ENCODE measurements at regions not wholly inside any gene's neighbourhood (a gene's known extent, or its start where the extent isn't known, plus 50 kb on each side); places are given as distances from the start of the nearest gene placed in this dataset.

- Histone ChIP-seq H3K4me2 (no peak overlapping the region), H3K4me3 (ENCODE audit: low read depth in 2 of 2, low read length in 1 of 2) (no peak overlapping the region), H3K9me2 (no peaks in the 10 kb centered on the region), H4K20me1 (ENCODE audit: insufficient read depth) (no peaks in the 10 kb centered on the region), H2AFZ (ENCODE audit: low read depth) (no peak overlapping the region), H3K4me1 (ENCODE audit: control insufficient read depth in 1 of 2, insufficient read depth in 2 of 2, low read depth in 1 of 2, low read length in 1 of 2) (no peaks in the 10 kb centered on the region), H3K9me3 (no peaks in the 10 kb centered on the region), H3K27me3 (ENCODE audit: insufficient read depth) (peaks cover 20% of the 10 kb centered on the region; the same call in 1 of the 2 replicates), H3F3A (replicated peaks; ENCODE audit: insufficient read depth) (no peaks in the 10 kb centered on the region), H3K27ac (ENCODE audit: low read depth in 2 of 2, low read length in 1 of 2) (no peak overlapping the region), H3K9ac (no peak overlapping the region), H3K36me3 (replicated peaks in 1 of 2; ENCODE audit: control insufficient read depth in 1 of 2, insufficient read depth in 2 of 2, low read length in 1 of 2) (no peaks in the 10 kb centered on the region), H3K79me2 (ENCODE audit: insufficient read depth) (no peaks in the 10 kb centered on the region)
- TF ChIP-seq RAD21 (IDR thresholded peaks at IDR 0.05; ENCODE audit: low read length), result no peak
- ChIA-PET POLR2A (no interaction called here), CTCF (no interaction called here)
- no peak for DNase-seq
Observed at GRCh38 chr20:22729180-22729579, 144.8 kb upstream of the FOXA2 start.

GRCh38 chr20:22729616-22730236, 145.4 kb upstream of the FOXA2 start:
- DNase-seq, result no peak
- Histone ChIP-seq H3K27me3 (ENCODE audit: insufficient read depth) (peaks cover 22% of the 10 kb centered on the region; the same call in 1 of the 2 replicates), H3K27ac (ENCODE audit: low read depth in 2 of 2, low read length in 1 of 2) (no peak overlapping the region), H3K4me3 (ENCODE audit: low read depth in 2 of 2, low read length in 1 of 2) (no peak overlapping the region), H4K20me1 (ENCODE audit: insufficient read depth) (no peaks in the 10 kb centered on the region), H3K9ac (no peak overlapping the region), H3K79me2 (ENCODE audit: insufficient read depth) (no peaks in the 10 kb centered on the region), H2AFZ (ENCODE audit: low read depth) (no peak overlapping the region), H3K4me1 (ENCODE audit: control insufficient read depth in 1 of 2, insufficient read depth in 2 of 2, low read depth in 1 of 2, low read length in 1 of 2) (no peaks in the 10 kb centered on the region), H3K4me2 (no peak overlapping the region), H3F3A (replicated peaks; ENCODE audit: insufficient read depth) (no peaks in the 10 kb centered on the region), H3K9me2 (no peaks in the 10 kb centered on the region), H3K9me3 (no peaks in the 10 kb centered on the region), H3K36me3 (replicated peaks in 1 of 2; ENCODE audit: control insufficient read depth in 1 of 2, insufficient read depth in 2 of 2, low read length in 1 of 2) (no peaks in the 10 kb centered on the region)
- ChIA-PET POLR2A (no interaction called here), CTCF (no interaction called here)
- 23% methylated on average over 8 of the region's 8 CpGs for whole genome bisulfite sequencing (ENCODE audit: low lambda C conversion rate)
- TF ChIP-seq SMC3 (IDR thresholded peaks at IDR 0.05; ENCODE audit: low read depth, low read length) (no peak), IRF3 (IDR thresholded peaks at IDR 0.05; ENCODE audit: low read depth, low read length) (no peak), GABPA (IDR thresholded peaks at IDR 0.05; ENCODE audit: low read depth) (no peak), RCOR1 (IDR thresholded peaks at IDR 0.05; ENCODE audit: low read length) (no peak), NRF1 (IDR thresholded peaks at IDR 0.05; ENCODE audit: low read depth, low read length) (no peak), EP300 (IDR thresholded peaks at IDR 0.05; ENCODE audit: borderline replicate concordance in 1 of 2, low read depth in 1 of 2, low read length in 1 of 2) (no peak), FOXM1 (IDR thresholded peaks at IDR 0.05; ENCODE audit: low read depth) (no peak), MAX (IDR thresholded peaks at IDR 0.05; ENCODE audit: low read depth) (no peak), JUND (IDR thresholded peaks at IDR 0.05) (no peak), FOSL2 (IDR thresholded peaks at IDR 0.05; ENCODE audit: borderline replicate concordance, low read depth) (no peak), USF2 (IDR thresholded peaks at IDR 0.05; ENCODE audit: borderline replicate concordance, low read depth, low read length) (no peak), TEAD4 (IDR thresholded peaks at IDR 0.05; ENCODE audit: borderline replicate concordance, insufficient read depth) (no peak), MXI1 (IDR thresholded peaks at IDR 0.05; ENCODE audit: low read depth, low read length) (no peak)

All from SK-N-SH (cell line).